H7 (cell line): ENCODE measurements at regions not wholly inside any gene's neighbourhood (a gene's known extent, or its start where the extent isn't known, plus 50 kb on each side); places are given as distances from the start of the nearest gene placed in this dataset.

Experiments used
- DNase-seq: peaks from one replicate; pipeline ENCODE4 v3.0.0; 2012
- H3K27me3 ChIP-seq: 2 replicates; pipeline ENCODE4 v1.6.0; 2011; ENCODE audit warnings: mild to moderate bottlenecking, low read length; ENCODE audit not compliant: control insufficient read depth, insufficient read depth
- H3K36me3 ChIP-seq: replicated peaks from 2 replicates; pipeline ENCODE4 v1.5.1; 2011; ENCODE audit warnings: low read length; ENCODE audit not compliant: control insufficient read depth, insufficient read depth
- H3K4me3 ChIP-seq: 2 replicates; pipeline ENCODE4 v1.5.1; 2011; ENCODE audit warnings: low read depth, mild to moderate bottlenecking, control low read depth, low read length, moderate library complexity; ENCODE audit not compliant: insufficient read depth

- no peak overlapping the region for H3K4me3 ChIP-seq
- no peaks in the 10 kb centered on the region for H3K27me3 ChIP-seq
- DNase-seq = no peak
- H3K36me3 ChIP-seq = no peaks in the 10 kb centered on the region
Observed at GRCh38 chr2:221203856-221204255, 368.2 kb downstream of the EPHA4 start.

- no peak for DNase-seq
- Histone ChIP-seq H3K27me3 (no peaks in the 10 kb centered on the region), H3K4me3 (no peak overlapping the region)
Observed at GRCh38 chr2:221204699-221205098, 367.4 kb downstream of the EPHA4 start.

GRCh38 chr2:221205103-221205673, 366.9 kb downstream of the EPHA4 start:
- no peak for DNase-seq
- H3K4me3 ChIP-seq = no peak overlapping the region
- H3K27me3 ChIP-seq = no peaks in the 10 kb centered on the region
- H3K36me3 ChIP-seq = no peaks in the 10 kb centered on the region

More at GRCh38 chr2:221204699-221205098, 367.4 kb downstream of the EPHA4 start:
- H3K36me3 ChIP-seq = no peaks in the 10 kb centered on the region

- H3K27me3 ChIP-seq = no peaks in the 10 kb centered on the region
- DNase-seq = no peak
- H3K36me3 ChIP-seq = no peaks in the 10 kb centered on the region
- no peak overlapping the region for H3K4me3 ChIP-seq
Observed at GRCh38 chr2:221210686-221211085, 361.4 kb downstream of the EPHA4 start.

GRCh38 chr2:221211653-221212052, 360.5 kb downstream of the EPHA4 start:
- H3K36me3 ChIP-seq = no peaks in the 10 kb centered on the region
- H3K4me3 ChIP-seq = no peak overlapping the region
- DNase-seq = no peak
- H3K27me3 ChIP-seq = no peaks in the 10 kb centered on the region

GRCh38 chr2:221212105-221212504, 360.0 kb downstream of the EPHA4 start:
- Histone ChIP-seq H3K36me3 (no peaks in the 10 kb centered on the region), H3K27me3 (no peaks in the 10 kb centered on the region), H3K4me3 (no peak overlapping the region)
- no peak for DNase-seq

DNA sequence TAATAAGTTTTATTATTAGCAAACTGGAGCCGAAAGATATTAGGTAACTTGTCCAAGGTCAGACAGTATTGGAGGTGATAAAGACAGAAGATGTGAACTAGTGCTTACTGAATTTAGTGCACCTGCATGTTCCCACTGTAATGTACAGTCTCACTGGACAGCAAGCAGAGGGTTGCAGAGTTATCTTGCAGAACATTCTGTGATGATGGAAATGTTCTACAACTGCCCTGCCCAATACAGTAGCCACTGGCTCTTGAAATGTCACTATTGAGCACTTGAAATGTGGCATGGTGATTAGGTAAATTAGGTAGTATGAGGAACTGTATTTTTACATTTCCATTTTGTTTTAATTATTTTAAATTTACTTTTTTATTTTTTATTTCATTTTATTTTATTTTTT, 356.6 kb downstream of the EPHA4 start:
- Histone ChIP-seq H3K27me3 (no peaks in the 10 kb centered on the region), H3K4me3 (no peak overlapping the region), H3K36me3 (no peaks in the 10 kb centered on the region)
- no peak for DNase-seq

GRCh38 chr2:221216636-221217035, 355.5 kb downstream of the EPHA4 start:
- no peaks in the 10 kb centered on the region for H3K36me3 ChIP-seq
- H3K4me3 ChIP-seq = no peak overlapping the region
- no peaks in the 10 kb centered on the region for H3K27me3 ChIP-seq
- no peak for DNase-seq

DNA sequence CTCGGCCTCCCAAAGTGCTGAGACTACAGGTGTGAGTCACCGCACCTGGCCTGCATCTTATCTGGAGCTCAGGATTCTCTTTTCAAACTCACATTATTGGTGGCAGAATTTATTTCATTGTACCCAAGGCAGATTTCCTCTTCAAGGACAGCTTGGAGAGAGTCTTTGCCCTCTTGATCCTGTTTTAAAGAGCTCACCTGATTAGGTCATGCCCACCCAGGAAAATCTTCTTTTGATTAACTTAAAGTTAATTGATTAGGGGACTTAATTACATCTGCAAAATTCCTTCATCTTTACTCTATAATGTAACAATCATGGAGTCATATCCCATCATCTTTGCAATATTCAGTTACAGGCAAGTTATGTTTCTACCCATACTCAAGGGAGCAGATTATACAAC, 346.4 kb downstream of the EPHA4 start:
- H3K27me3 ChIP-seq = no peaks in the 10 kb centered on the region
- no peak overlapping the region for H3K4me3 ChIP-seq
- no peak for DNase-seq
- no peaks in the 10 kb centered on the region for H3K36me3 ChIP-seq

DNA sequence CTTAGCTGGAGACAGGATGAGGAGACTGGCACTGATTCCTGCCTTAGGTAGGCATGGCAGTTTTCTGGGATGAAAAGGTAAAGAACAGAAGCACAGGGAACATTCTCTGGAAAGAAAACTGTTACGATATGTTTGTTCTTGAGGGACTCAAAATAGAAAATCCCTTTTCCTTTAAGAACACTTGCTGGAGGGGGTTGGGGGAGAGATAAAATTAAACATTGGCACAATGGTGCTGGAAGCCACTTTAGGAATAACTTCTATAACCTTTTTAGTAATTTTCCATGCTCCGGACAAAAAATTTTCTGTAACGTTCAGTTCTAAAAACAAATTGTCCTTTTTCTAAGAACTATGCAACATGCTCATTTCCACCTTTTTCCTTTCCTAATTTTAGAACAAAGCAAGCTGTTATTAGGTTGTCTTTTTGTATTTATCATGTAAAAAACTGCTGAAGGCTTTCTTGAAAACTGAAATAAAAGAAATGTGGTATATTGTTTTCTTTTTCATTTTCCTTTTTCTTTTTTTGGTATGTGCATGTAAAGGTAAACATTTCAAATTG, 343.8 kb downstream of the EPHA4 start:
- no peak overlapping the region for H3K4me3 ChIP-seq
- no peaks in the 10 kb centered on the region for H3K36me3 ChIP-seq
- no peaks in the 10 kb centered on the region for H3K27me3 ChIP-seq
- no peak for DNase-seq

- Histone ChIP-seq H3K36me3 (no peaks in the 10 kb centered on the region), H3K4me3 (no peak overlapping the region), H3K27me3 (no peaks in the 10 kb centered on the region)
- no peak for DNase-seq
Observed at GRCh38 chr2:221229099-221229498, 343.0 kb downstream of the EPHA4 start.

- DNase-seq = no peak
- no peak overlapping the region for H3K4me3 ChIP-seq
- H3K27me3 ChIP-seq = no peaks in the 10 kb centered on the region
- H3K36me3 ChIP-seq = no peaks in the 10 kb centered on the region
Observed at GRCh38 chr2:221231511-221231910, 340.6 kb downstream of the EPHA4 start.

DNA sequence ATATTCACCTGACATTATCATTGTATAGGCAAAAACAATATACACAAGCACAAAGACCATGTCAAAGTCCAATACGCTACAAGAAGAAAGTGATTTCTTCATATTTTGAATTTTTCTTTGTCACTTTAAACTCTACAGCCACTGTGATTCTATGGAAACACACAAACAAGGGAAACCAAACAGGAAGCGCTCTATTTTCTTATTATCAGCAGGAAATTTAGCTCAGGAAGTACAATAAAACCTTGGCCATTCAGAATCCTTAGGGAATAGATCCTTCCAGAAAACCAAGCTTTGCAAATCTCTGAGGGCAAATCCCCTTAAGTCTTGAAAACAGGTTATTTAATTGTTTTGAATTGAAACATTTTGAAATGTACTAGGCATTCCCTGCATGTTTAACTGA, 336.2 kb downstream of the EPHA4 start:
- no peak overlapping the region for H3K4me3 ChIP-seq
- DNase-seq = no peak
- H3K27me3 ChIP-seq = no peaks in the 10 kb centered on the region
- no peaks in the 10 kb centered on the region for H3K36me3 ChIP-seq

- Histone ChIP-seq H3K4me3 (no peak overlapping the region), H3K36me3 (no peaks in the 10 kb centered on the region), H3K27me3 (no peaks in the 10 kb centered on the region)
- no peak for DNase-seq
Observed at GRCh38 chr2:221241072-221241471, 331.0 kb downstream of the EPHA4 start.

DNA sequence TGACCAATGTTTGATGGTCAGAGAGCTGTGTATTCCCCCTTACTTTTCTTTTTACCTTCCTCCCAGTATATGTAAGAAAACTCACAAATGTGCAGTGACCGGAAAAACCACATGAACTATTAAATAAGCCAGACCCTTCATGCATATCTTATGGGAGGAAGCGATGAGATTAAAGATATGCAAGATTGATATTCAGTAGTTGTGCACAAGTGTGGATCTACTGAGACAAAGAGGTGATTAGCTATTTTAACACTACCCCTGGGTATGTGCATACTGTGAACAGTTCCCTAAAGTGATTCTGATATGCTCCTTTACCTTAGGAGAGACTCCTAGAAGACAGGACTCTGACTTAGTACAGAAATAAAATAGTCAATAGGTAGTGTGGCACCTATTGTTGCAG, 328.3 kb downstream of the EPHA4 start:
- no peaks in the 10 kb centered on the region for H3K36me3 ChIP-seq
- H3K27me3 ChIP-seq = no peaks in the 10 kb centered on the region
- H3K4me3 ChIP-seq = no peak overlapping the region
- no peak for DNase-seq

- DNase-seq = no peak
Observed at GRCh38 chr2:221245045-221245444, 327.1 kb downstream of the EPHA4 start.

More at GRCh38 chr2:221245045-221245444, 327.1 kb downstream of the EPHA4 start:
- Histone ChIP-seq H3K4me3 (no peak overlapping the region), H3K27me3 (no peaks in the 10 kb centered on the region), H3K36me3 (no peaks in the 10 kb centered on the region)
